NAMALWA (cell line): ENCODE measurements at regions not wholly inside any gene's neighbourhood (a gene's known extent, or its start where the extent isn't known, plus 50 kb on each side); places are given as distances from the start of the nearest gene placed in this dataset.

ENCODE experiments used
- DNase-seq: peaks from one replicate; pipeline ENCODE4 v3.0.0-alpha.2; 2015; ENCODE audit warnings: low spot score

DNA sequence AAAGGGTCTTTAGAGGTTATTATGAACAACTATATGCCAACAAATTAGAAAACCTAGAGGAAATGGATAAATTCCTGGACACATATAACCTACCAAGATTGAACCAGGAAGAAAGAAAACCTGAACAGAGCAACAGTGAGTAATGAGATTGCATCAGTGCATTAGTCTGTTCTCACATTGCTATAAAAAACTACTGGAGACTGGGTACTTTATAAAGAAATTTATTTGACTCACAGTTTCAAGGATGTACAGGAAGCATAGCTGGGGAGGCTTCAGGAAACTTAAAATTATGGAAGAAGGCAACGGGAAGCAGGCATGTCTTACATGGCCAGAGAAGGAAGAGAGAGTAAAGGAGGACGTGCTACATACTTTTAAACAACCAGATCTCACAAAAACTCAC, 70.8 kb upstream of the GNAZ start:
- no peak for DNase-seq

DNA sequence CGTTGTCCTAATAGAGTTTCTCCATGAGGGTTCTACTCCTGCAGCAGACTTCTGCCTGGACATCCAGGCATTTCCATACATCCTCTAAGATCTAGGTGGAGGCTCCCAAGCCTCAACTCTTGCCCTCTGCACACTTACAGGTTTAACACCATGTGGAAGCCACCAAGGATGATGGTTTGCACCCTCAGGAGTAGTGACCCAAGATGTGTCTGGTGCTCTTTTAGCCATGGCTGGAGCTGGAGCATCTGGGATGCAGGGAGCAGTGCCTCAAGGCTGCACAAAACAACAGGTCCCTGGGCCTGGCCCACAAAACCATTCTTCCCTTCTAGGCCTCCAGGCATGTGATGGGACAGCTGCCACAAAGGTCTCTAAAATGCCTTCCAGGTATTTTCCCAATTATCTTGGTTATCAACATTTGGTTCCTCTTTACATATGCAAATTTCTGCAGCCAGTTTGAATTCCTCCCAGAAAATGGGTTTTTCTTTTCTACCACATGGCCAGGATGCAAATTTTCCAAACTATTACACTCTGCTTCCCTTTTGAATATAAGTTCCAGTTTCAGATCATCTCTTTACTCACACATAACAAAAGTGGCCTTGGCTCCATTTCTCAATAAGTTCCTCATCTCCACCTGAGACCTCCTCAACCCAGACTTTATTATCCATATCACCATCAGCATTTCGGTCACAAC, 69.5 kb upstream of the GNAZ start:
- no peak for DNase-seq

DNA sequence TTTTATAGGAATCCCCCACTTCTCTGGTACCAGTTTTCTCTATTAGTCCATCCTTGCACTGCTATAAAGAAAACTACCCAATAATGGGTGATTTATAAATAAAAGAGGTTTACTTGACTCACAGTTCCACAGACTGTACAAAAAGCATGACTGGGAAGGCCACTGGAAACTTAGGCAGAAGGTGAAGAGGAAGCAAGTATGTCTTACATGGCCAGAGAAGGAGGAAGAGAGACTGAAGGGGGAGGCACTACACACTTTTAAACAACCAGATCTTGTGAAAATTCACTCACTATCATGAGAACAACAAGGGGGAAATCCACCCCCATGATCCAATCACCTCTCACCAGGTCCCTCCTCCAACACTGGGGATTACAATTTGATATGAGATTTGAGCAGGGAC, 68.9 kb upstream of the GNAZ start:
- DNase-seq, result no peak

DNA sequence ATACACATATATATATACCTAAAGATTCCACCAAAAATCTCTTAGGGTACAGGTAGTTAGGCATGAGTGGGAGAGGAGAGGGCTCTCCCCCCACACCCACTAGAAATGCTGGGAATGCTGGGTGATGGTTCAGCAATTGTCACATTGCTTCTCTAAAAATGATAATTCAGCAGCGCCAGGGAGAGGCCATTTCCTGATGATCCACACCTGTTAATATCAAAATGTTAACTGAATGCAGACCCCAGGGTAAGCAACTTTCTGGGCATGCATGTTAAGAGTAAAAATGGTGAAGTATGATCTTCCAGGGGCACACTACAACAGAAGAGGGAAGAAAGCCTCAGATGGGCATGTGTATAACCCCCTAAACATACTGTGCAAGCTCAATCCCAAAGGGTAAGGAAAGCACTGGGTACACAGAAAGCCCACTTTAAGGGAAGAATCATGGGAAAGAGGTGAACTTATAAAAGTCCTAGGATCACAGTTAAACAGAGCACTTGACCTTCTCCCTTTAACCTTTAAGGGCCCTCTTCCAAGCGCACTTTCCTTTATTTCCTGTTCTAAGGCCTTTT, 67.6 kb upstream of the GNAZ start:
- DNase-seq, result no peak

DNA sequence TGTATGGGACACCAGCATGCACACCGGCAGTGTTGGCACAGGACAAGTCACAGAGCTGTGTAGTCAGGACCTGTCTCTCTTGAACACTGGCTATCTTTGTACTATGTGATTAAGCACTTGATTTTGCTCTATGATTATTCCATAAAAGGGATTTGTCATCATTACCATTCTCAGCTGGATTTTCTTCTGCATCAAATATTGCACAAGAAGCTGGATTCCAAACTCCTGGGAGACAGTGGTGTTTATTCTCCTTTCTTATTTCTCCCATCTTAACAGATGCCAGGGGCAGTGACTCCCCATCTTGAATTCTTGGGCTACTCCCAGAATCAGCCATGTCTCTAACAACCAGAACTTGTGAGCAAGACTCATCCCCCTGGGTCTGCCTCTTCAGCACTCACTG, 62.5 kb upstream of the GNAZ start:
- DNase-seq, result no peak

DNA sequence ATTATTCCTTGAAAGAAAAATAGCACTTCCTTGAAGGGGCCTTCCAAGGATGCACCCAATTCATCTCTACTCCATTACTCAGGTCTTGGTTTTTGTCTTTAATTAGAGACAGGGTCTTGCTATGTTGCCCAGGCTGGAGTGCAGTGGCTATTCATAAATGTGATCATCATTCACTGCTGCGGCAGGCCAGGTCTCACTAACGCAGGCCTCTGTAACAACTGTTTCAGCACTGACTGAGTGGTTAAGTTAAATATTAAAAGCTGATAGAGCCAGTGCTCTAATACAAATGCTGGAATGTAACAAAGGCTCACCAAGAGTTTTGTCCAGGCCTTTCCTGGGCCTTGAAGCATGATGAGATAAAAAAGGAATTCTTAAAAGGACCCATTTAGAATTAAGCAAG, 61.4 kb upstream of the GNAZ start:
- DNase-seq, result no peak
